ENCODE measurements at regions not wholly inside any gene's neighbourhood (a gene's known extent, or its start where the extent isn't known, plus 50 kb on each side); places are given as distances from the start of the nearest gene placed in this dataset.

DNA sequence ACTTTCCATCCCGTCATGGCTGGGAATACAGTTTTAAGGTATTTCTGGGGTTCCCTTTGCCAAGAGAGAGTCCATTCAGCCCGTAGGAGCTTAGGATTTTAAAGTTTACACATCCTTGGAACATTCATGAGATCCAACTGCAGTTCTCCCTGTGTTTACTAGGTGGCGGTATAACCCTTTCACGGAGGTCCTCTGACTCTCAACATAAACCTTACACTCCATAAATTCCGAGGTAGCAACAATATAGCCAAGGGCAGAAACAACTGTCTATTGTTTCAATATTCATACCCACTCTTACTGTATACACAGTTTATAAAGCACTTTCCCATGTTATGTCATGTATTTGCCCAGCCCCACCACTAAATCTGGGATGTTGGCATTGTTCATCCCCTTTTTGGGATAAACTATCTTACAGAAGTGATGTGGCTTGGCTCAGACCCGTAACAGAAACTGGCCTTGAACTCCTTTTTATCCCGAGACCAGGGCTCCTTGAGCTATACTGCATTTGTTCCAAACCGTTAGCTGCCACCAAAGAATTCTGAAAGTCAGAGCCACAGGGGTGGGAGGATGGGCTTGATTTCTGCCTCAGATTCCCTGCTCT, 69.2 kb upstream of the COL6A5 start:
- no peak for TF ChIP-seq EZH2 (IDR thresholded peaks at IDR 0.05; ENCODE audit: borderline replicate concordance, low read depth, low read length, severe bottlenecking)
- TF ChIP-seq, protein P1, sequence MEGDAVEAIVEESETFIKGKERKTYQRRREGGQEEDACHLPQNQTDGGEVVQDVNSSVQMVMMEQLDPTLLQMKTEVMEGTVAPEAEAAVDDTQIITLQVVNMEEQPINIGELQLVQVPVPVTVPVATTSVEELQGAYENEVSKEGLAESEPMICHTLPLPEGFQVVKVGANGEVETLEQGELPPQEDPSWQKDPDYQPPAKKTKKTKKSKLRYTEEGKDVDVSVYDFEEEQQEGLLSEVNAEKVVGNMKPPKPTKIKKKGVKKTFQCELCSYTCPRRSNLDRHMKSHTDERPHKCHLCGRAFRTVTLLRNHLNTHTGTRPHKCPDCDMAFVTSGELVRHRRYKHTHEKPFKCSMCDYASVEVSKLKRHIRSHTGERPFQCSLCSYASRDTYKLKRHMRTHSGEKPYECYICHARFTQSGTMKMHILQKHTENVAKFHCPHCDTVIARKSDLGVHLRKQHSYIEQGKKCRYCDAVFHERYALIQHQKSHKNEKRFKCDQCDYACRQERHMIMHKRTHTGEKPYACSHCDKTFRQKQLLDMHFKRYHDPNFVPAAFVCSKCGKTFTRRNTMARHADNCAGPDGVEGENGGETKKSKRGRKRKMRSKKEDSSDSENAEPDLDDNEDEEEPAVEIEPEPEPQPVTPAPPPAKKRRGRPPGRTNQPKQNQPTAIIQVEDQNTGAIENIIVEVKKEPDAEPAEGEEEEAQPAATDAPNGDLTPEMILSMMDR (IDR thresholded peaks at IDR 0.05; ENCODE audit: borderline replicate concordance, extremely low read depth, low read length, poor library complexity, severe bottlenecking) = peak; percentile 89
- H3K79me2 ChIP-seq (ENCODE audit: insufficient read depth, low read length) = no peaks in the 10 kb centered on the region
- H3K4me1 ChIP-seq (ENCODE audit: insufficient read depth, low read length) = no peaks in the 10 kb centered on the region
- peaks cover 18% of the 10 kb centered on the region for H3K27me3 ChIP-seq (ENCODE audit: insufficient read depth, low read length, poor library complexity)
- no peak overlapping the region for H3K9ac ChIP-seq (ENCODE audit: low read depth, low read length)
- no peak overlapping the region for H2AFZ ChIP-seq (ENCODE audit: low read depth, low read length)
- no peaks in the 10 kb centered on the region for H3K9me3 ChIP-seq (ENCODE audit: insufficient read depth, low read length, severe bottlenecking)
- no peak overlapping the region for H3K4me2 ChIP-seq (ENCODE audit: insufficient read depth, low read length)
- no peak overlapping the region for H3K27ac ChIP-seq (ENCODE audit: low read length)
- ATAC-seq (ENCODE audit: insufficient read depth, low read depth) (peak; percentile 68), DNase-seq (peak; percentile 20)
- no peak overlapping the region for H3K4me3 ChIP-seq (ENCODE audit: low read depth in 1 of 2, low read length in 2 of 2)
- H3K36me3 ChIP-seq (ENCODE audit: insufficient read depth, low read length) = no peaks in the 10 kb centered on the region
- H4K20me1 ChIP-seq (ENCODE audit: insufficient read depth, low read length) = no peaks in the 10 kb centered on the region

DNA sequence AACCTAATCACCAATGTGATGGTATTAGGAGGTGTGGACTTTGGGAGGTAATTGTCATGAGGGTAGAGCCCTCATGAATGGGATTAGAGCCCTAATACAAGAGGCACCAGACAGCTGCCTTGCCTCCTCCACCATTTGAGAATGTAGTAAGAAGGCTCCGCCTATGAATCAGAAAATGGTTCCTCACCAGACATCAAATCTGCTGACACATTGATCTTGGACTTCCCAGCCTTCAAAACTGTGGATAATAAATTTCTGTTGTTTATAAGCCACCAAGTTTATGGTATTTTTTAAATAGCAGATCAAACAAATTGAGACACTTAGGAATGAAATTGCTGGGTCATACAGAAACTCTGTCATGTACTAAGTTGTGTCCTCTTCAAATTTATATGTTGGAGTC, 56.8 kb upstream of the COL6A5 start:
- H3K4me1 ChIP-seq (ENCODE audit: insufficient read depth, low read length) = no peaks in the 10 kb centered on the region
- no peaks in the 10 kb centered on the region for H4K20me1 ChIP-seq (ENCODE audit: insufficient read depth, low read length)
- H3K4me2 ChIP-seq (ENCODE audit: insufficient read depth, low read length) = no peak overlapping the region
- no peaks in the 10 kb centered on the region for H3K79me2 ChIP-seq (ENCODE audit: insufficient read depth, low read length)
- DNase-seq (no peak), ATAC-seq (ENCODE audit: insufficient read depth, low read depth) (no peak)
- TF ChIP-seq, protein P1 (IDR thresholded peaks at IDR 0.05; ENCODE audit: borderline replicate concordance, extremely low read depth, low read length, poor library complexity, severe bottlenecking) = no peak
- TF ChIP-seq EZH2 (IDR thresholded peaks at IDR 0.05; ENCODE audit: borderline replicate concordance, low read depth, low read length, severe bottlenecking) = no peak
- no peaks in the 10 kb centered on the region for H3K36me3 ChIP-seq (ENCODE audit: insufficient read depth, low read length)
- H3K27ac ChIP-seq (ENCODE audit: low read length) = no peak overlapping the region
- H3K27me3 ChIP-seq (ENCODE audit: insufficient read depth, low read length, poor library complexity) = peaks cover 13% of the 10 kb centered on the region
- H3K9ac ChIP-seq (ENCODE audit: low read depth, low read length) = no peak overlapping the region
- H2AFZ ChIP-seq (ENCODE audit: low read depth, low read length) = no peak overlapping the region
- no peaks in the 10 kb centered on the region for H3K9me3 ChIP-seq (ENCODE audit: insufficient read depth, low read length, severe bottlenecking)
- H3K4me3 ChIP-seq (ENCODE audit: low read depth in 1 of 2, low read length in 2 of 2) = no peak overlapping the region

DNA sequence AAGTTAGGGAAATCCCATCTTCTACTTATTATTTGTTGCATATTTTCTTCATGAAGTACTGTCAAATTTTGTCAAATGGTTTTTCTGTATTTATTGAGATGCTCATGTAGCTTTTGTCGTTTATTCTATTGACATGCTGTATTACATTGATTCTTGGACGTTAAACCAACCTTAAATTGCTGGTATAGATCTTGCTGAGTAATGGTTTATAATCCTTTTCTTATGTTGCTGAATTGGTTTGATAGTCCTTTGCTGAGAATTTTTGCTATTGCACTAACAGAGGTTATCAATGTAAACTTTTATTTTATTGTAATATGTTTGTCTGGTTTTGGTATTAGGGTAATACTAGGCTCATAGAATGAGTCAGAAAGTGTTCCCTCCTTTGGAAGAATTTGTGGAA, 54.3 kb upstream of the COL6A5 start:
- H3K9ac ChIP-seq (ENCODE audit: low read depth, low read length) = no peak overlapping the region
- H3K9me3 ChIP-seq (ENCODE audit: insufficient read depth, low read length, severe bottlenecking) = no peaks in the 10 kb centered on the region

More for the DNA sequence above, 54.3 kb upstream of the COL6A5 start:
- H3K4me3 ChIP-seq (ENCODE audit: low read depth in 1 of 2, low read length in 2 of 2) = no peak overlapping the region
- peaks cover 3% of the 10 kb centered on the region for H3K27me3 ChIP-seq (ENCODE audit: insufficient read depth, low read length, poor library complexity)
- no peaks in the 10 kb centered on the region for H3K4me1 ChIP-seq (ENCODE audit: insufficient read depth, low read length)
- H2AFZ ChIP-seq (ENCODE audit: low read depth, low read length) = no peak overlapping the region
- TF ChIP-seq, protein P1 (IDR thresholded peaks at IDR 0.05; ENCODE audit: borderline replicate concordance, extremely low read depth, low read length, poor library complexity, severe bottlenecking) = no peak
- TF ChIP-seq EZH2 (IDR thresholded peaks at IDR 0.05; ENCODE audit: borderline replicate concordance, low read depth, low read length, severe bottlenecking) = no peak
- no peaks in the 10 kb centered on the region for H3K79me2 ChIP-seq (ENCODE audit: insufficient read depth, low read length)
- no peak for ATAC-seq (ENCODE audit: insufficient read depth, low read depth)
- H4K20me1 ChIP-seq (ENCODE audit: insufficient read depth, low read length) = no peaks in the 10 kb centered on the region
- no peak for DNase-seq
- H3K36me3 ChIP-seq (ENCODE audit: insufficient read depth, low read length) = no peaks in the 10 kb centered on the region
- H3K4me2 ChIP-seq (ENCODE audit: insufficient read depth, low read length) = no peak overlapping the region
- no peak overlapping the region for H3K27ac ChIP-seq (ENCODE audit: low read length)
